ENCODE measurements at regions not wholly inside any gene's neighbourhood (a gene's known extent, or its start where the extent isn't known, plus 50 kb on each side); places are given as distances from the start of the nearest gene placed in this dataset.

DNA sequence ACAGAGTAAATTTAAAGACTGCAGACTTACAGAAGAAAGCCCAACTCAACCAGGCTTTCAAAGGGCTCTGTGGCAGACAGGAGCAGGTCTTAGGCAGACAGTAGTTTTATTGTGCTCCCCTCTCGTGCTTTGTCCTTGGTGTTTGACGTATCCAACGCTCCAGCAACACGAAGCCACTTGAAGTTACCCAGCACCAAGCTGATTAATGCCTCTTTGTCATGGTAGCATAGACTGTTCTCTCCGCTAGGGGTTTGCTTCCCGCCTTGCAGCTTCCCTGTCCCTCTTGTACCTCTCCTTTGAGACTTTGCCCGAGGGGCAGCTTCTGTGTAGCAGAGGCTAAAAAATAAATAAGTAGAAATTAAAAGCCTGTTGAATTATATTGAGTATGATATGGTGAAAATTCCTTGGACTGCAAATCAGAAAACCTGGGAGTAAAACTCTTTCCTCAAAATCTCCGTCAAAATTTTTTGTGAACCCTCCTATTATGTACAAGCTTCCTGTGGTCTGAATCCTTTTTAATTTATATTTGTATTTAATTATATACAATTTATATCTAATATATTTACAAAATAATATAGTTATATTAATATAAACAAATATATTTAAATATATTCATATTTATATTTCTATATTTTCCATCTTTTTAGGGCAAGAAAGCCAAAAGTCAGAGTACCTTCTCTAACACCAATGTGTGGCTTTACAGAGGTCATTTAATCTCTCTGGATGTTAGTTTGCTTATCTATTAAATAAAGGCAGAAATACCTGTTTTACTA, 405.4 kb downstream of the DMAC1 start:
- DNase-seq (ENCODE audit: low read depth), result no peak

DNA sequence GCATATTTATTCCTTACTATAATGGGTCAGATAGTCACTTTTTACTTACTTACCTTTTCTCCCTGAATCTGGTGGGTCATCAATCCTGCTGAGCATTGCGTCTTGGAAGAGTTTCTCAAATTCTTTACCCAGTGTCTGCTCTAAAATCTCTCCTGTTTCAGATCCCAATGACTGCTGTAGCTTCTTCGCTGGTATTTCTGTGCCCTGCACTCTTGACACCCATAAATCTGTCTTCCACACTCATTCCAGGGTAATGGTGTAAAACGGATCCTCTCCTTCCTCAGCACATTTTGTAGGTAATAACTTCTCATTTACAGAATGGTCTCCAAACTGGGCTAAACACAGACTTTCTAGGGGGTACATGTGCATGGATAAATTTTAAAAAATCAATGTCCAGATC, 407.4 kb downstream of the DMAC1 start:
- DNase-seq (ENCODE audit: low read depth), result no peak

DNA sequence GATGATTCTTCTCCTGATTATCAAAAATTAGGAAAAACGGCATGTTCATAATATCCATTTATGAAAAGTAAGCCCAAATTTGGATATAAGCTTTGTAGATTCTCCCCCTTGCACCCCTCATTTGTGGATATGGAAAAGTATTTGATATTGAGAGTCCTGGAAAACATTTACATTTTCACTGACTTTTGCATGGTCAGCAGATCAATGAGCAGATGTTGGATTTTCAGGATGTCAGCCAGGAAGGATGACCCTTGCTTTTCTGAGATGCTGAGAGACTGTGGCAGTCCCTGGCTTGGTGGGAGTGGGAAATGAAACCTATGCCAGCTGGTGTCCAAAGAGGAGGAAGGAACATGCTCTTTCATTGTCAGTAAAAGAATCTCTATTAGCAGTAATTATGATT, 410.8 kb downstream of the DMAC1 start:
- DNase-seq (ENCODE audit: low read depth), result no peak

DNA sequence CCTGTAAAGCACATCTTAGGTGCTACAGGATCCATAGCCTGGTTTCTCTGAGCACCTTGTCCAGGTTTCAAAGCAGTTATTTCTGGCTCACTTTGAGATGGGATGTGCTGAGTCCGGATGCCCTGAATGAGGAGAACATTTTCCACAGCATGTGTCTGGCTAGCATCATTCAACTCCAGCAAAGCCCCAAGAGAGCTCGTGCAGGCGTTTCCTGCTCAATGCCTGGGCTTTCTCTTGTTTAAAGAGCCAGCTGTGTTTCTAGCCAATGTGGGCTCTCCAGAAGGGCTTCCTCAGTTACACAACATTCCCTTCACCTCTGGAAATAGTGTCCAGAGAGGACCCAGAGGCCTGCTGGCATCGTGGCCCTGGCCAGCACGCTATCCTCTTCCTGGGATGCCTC, 411.7 kb downstream of the DMAC1 start:
- DNase-seq (ENCODE audit: low read depth), result no peak

DNA sequence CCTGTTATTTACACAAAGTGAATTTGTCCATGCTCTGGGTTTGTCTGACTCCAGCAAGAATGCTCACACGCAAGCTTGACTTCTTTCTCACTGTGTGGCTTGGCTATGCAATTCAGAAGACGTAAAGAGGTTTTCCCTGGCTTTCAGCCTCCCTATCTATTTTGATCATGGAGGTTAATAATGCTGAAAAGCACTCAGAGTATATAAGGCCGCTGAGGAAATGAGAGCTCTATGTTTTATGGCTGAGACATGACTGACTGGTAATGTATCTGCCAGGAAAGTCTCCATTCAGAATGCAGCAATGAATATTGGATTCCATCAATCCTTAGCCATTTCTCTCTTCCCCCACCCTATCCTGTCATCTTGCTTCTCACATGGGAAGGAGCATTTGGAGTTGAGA, 417.3 kb downstream of the DMAC1 start:
- no peak for DNase-seq (ENCODE audit: low read depth)

DNA sequence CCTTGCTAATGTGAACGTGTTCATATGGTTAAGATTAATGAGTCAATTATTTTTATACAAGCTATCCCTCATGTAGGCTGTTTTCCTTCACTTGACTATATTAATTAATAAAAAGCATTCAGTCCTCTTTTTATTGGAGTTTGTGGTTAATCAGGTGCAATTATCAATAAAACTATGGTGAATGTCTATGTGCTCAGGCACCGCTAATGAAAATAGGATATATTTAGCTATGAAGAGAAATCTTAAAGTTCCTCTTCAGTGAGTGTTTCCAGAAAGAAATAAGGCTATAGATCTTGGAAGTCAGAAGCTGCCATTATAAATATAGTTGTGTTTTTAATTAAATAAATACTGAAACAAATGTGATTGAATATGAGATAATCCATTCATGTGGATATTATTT, 422.1 kb downstream of the DMAC1 start:
- DNase-seq (ENCODE audit: low read depth), result no peak

DNA sequence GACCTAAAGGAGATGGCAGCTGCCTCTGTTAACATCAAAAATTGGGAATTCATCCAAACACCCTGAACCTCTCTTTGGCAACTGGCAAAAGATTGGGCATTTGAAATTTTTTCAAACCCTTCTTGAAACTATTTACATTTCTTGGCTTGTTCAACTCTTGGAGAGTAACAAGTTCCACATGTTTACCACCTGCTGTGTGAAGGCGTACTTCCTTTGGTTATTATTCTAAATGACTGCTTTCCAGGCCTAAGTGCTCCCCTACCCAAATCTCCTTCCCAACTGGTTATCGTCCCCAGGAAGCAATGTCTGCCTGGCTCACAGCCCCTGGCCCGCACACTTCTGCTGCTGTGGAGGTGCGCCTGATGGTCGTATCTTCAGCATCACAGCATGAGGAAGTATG, 422.7 kb downstream of the DMAC1 start:
- no peak for DNase-seq (ENCODE audit: low read depth)

DNA sequence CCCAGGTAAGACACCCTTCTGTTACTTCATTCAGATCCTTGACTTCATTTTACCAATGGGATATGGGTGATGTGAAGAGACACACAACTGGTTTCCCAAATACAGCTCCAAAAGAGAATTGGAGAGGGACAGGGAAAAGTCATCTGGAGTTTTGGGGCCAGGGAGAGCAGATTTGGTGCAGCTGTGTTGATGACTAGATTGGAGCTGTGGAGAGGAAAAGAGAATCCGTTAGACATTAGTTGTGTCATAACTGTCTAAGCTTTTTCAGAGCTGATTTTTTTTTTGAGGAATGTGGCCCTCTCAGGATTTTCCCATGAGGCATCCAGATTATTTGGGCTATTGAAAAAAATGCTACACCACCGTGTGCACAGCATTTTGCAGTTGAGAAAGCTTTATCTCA, 423.4 kb downstream of the DMAC1 start:
- no peak for DNase-seq (ENCODE audit: low read depth)

DNA sequence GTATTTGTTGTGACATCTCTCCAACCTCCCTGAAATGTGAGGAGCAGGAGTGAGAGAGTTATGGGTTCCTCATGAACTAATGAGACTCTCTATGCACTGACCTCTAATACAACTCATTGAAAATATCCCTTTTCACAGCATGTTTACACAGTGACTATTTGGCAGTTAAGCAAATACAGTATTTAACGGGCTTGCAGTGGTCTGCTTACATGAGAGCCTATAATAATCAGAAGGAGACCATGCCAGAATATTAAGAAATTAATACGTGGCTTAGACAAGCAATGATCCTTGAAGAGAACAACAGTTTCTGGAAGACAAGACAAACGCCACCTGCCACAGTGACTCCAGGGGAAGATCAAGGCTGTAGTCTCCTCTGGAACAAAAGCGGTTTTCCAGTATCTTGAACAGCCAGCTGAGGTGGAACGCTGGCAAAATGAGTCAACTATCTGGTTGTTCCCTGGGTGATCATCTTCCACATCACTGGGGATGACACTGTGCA, 424.5 kb downstream of the DMAC1 start:
- DNase-seq (ENCODE audit: low read depth), result no peak

DNA sequence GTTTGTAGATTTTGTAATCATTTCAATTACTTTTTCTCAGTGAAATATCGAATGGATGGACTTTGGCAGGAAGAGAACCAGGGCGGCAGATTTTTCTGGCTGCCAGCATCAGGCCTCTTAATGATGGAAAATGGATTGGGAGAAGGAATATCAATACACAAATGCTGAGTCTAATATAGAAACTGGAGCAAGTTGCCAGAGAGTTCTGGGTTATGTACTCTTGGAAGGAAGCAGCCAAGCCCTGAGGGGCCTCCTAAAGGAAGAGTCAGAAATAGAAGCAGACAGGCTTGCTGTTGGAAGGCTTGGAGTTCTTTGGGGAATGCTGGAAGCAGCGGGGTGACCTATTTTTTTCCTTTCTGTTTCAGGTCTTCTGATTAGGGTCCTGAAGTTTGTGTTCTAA, 428.6 kb downstream of the DMAC1 start:
- no peak for DNase-seq (ENCODE audit: low read depth)

DNA sequence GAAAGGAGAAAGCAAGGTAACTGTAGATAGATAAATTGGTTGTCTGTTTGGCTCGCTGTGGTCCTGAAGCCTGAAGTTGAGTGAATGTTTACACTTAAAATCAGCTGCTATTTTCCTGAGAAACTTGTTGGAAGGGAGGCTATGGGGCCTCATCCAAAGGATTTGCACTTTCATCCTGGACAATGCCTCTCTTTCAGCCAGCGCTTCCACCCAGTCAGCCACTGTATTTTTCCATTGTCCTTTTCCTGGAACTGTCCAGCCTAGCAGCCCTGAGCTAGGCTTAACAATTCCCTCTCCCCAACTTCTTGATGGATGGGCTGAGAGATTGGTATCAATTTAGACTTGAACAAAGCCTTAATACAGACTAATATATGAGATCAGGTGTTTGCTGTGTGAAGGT, 429.2 kb downstream of the DMAC1 start:
- DNase-seq (ENCODE audit: low read depth), result no peak

DNA sequence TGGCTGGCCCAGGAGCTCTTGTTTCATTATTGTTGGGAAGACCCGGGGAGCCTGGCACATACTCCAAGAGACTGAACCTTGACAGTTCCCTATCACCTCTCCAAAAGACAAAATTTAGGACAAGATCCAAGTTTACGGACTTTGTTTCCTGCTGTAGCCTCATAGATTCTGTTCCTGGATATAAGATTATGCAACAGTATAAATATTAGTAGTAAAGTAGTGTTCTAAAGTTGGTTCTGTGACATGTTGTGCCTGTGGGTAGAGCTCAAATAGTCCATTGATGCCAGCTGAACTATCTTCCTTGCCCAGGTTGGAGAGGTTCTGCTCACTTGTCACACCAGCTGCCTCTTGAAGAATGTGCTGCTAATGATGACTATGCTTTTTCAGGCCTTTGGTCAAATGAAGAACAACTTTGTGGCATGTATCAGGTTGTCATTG, 430.2 kb downstream of the DMAC1 start:
- no peak for DNase-seq (ENCODE audit: low read depth)

DNA sequence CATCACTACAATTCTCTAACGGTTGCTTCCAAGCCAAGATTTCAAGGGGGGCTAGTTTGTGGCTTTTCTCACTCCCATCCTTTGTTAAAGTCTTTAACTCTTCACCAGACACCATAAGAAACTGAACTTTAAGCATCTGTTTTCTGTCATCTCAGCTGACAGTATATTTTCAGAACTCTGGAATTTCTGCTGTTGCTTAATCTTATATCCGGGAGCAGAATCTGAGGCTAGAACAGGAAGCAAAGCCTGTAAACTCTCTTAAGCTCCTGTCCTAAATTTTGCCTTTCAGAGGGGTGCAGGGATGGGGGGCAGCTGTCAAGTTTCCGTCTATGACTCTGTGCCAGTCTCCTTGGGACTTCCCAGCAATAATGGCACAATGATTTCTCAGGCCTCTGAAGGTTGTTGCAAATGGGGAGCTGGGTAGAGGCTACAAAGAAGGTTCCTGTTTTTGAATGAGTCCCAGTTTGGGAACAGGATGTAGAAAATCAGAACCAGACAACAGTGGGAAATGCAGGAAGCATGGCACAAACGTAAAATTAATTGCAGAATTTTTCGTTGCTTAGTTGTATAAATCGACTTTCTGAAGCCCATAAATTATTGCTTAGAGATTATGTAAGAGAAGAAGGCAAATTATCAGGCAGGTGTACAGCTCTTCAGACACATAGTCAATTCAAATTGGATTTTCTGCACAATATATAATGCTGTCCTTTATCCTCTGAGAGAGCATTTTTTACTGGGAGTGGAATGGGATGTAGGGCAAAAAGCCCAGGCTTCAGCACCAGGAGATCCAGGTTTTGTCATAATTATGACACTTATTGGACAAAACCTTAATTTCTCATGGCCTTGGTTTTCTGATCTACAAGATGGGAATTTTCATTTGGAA, 430.9 kb downstream of the DMAC1 start:
- DNase-seq (ENCODE audit: low read depth), result no peak

DNA sequence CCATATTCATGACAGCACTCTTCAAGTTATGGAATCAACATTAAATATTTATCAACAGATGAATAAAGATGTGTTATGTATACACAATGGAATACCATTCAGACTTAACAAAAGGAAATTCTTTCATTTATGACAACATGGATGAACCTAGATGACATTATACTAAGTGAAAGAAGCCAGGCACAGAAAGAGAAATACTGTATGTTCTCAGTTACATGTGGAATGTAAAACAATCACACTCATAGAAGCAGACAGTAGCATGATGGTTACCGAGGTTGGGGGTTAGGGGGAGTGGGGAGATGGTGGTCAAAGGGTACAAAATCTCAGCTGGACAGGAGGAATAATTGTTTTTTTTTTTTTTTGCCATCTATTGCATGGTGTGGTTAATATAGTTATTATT, 431.9 kb downstream of the DMAC1 start:
- no peak for DNase-seq (ENCODE audit: low read depth)

DNA sequence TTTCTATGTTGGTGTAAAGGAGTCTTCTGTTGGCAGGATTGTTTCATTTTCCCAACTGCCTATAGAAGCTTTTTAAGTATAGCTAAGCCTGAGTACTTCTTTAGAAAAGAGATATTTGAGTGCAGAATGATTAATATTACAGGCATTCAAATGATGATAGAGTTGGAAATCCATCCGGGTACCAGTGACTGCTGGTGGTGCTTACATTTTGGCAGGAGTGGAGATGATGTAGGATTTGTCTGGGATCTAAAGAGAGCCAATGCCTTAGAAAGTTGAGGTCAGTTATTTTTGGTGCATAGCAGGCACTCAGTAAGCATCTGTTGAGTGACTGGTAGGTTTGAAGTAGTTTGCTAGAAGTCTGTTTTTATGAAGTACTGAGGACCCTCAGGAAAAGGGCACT, 433.5 kb downstream of the DMAC1 start:
- DNase-seq (ENCODE audit: low read depth), result no peak

DNA sequence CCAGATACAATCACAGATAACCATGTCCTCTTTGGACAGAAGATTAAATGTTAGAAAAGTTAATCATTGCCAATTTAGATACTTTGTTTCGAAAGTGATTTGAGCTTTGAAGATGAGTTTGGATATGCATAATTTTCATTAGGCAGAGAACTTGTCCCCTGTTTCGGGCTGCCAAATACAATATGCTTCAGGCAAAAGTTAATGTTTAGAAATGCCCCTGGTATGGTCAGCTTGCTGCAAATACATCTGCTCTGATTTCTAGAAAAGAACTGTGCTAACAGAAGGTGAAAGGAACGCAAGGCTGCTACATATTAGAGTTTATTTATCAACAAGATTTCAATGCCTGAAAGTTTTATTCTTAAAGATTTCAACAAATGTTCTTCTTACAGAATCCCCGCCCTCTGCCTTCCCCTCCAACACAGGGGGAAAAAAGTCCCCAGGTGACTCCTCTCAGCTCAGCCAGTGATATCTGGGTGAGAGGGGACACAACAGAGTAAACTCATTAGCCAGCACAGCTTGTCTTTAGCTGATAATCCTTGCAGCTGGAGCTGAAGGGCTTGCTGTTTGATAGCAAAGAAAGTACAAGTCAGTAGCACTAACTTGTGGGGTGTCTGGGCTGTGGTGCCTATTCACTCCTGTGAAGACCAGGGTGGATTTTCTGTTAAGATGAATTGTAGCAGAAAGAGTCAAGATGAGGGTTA, 435.7 kb downstream of the DMAC1 start:
- no peak for DNase-seq (ENCODE audit: low read depth)

DNA sequence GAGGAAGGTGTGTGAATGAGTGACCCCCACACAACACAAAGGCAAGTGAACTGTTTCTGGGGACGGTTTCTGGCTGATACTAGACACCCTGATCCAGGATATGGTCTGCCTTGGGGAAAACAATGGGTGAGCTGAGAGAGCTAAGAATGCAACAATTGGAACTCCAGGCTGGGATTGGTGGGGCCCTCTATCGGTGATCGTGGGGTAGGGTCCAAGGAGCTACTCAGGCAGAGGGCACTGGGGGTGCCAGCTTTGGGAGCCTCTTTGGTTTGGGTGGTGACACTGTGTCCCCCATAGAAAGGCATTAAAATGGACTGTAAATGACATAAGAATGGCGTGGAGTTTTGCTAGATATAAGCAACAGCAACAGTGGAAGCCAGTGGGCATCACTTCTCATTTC, 439.1 kb downstream of the DMAC1 start:
- DNase-seq (ENCODE audit: low read depth), result no peak

DNA sequence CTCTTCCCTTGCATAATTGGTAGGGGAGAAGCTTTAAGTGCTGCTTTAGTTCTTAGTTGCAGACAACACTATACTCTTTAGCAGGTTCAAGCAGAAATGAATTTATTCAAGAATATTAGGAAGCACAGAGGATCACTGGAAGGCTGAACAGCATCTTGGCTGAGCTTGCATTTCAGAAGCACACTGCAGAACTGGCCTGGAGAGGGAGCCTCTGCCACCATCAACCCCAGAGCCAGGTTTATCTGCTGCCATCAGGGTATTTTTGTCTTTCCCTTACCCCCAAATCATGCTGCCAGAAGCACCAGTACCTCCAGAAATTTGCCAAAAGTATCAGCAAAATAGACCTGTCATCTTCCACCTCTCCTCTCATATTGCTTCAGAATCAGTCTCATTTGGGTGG, 440.7 kb downstream of the DMAC1 start:
- no peak for DNase-seq (ENCODE audit: low read depth)

DNA sequence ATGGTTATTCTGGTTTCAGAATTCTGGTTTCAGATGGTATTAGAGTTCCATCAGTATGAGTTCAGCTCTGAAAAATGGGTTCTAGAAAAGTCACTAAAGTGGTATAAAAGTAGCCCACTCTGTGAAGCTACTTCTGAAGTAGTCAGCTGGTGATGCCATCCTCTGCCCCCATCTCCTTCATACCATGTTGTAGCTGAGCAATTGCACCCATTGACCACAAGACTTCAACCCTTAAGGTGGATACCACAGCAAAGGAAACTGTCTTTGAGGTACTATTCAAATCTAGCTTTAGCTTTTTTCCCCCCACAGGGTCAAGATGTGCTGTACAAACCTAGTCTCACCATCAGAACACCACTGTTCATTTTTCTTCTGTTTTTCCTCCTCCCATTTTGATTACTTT, 444.9 kb downstream of the DMAC1 start:
- no peak for DNase-seq (ENCODE audit: low read depth)

DNA sequence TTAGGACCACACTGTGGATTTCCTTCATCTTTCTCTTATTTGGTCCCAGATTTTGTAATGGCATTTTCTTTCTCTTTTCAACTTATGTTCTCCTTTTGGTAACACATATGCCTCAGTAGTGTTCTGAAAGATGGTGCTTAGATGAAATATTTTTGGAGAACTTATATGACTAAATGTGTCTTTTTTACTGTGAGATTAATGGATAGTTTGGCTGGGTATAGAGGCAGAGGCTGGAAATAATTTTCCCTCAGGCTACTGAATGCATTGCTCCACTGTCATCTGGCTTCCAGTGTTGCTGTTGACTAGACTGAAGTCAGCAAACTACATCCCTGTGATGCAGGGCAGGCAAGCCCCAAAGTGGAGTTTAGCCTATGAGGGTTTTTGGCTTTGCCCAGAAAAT, 450.9 kb downstream of the DMAC1 start:
- DNase-seq (ENCODE audit: low read depth), result no peak

DNA sequence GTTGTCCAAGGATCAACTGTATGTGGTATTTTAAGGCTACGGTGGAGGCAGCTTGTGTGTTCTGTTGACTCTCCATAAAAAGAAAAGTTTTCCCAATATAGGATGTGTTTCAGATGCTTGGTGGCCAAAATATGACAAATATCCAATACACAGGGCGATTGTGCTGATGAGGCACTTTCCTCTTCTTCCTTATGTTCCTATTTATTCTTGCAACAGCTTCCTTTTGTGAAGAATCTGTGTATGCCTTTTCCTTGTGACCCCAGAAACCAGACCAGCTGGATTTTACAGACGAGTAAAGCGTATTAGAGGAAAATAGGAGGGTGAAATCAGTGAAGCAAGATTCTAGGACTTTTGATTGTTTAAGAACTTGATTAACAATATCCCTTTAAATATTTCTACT, 452.0 kb downstream of the DMAC1 start:
- DNase-seq (ENCODE audit: low read depth), result no peak

DNA sequence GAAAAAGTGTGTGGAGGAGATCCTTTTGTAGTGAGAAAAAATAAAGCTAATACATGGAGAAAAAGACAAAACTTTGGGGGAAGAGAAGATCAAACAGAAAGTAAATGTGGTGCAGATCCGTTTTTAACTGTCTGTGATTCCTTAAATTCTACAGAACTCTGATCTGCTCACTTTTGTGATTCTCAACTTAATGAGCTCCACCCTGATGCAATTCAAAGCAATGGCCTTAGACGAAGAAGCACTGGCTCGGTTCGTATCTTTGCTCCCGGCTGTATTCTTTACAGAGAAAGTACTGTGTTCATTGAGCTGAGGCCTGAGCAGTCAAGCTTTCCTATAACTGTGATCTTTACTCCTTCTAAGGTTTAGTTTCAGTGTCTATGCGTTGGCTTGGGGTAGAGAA, 453.4 kb downstream of the DMAC1 start:
- no peak for DNase-seq (ENCODE audit: low read depth)

DNA sequence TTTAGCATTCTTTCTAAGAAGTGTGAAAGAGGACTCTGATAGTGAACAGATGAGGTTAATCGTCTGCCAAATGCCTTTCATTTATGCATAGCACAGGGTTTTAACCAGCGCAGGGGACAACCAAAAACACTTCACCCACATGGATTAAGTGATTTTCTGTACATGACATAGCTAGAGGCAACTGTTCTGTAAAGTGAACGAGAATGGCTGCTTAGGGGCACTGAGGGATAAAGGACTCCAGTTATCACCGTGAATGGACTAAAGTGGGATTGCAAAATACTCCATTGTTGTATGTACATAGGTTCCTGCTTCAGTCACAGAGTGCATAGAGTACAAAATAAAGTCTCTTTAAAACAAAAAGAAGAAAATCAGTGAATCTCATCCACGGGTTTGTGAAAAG, 456.8 kb downstream of the DMAC1 start:
- no peak for DNase-seq (ENCODE audit: low read depth)
